ENCODE measurements at regions not wholly inside any gene's neighbourhood (a gene's known extent, or its start where the extent isn't known, plus 50 kb on each side); places are given as distances from the start of the nearest gene placed in this dataset.

GRCh38 chr9:124197177-124198095, 60.3 kb upstream of the NEK6 start:
- Histone ChIP-seq H3K27ac (no peak overlapping the region), H3K4me1 (ENCODE audit: control insufficient read depth in 1 of 2, low read depth in 2 of 2) (no peaks in the 10 kb centered on the region), H3K27me3 (replicated peaks; ENCODE audit: insufficient read depth) (no peaks in the 10 kb centered on the region), H3K4me3 (no peak overlapping the region), H3K9me3 (no peaks in the 10 kb centered on the region), H3K36me3 (no peaks in the 10 kb centered on the region)
- no peak for DNase-seq (ENCODE audit: low spot score)
- no peak for ATAC-seq (ENCODE audit: insufficient number of reproducible peaks, low FRiP score, low read depth)
- no peak for TF ChIP-seq CTCF (IDR thresholded peaks at IDR 0.05)

GRCh38 chr9:124198331-124198730, 59.4 kb upstream of the NEK6 start:
- H3K36me3 ChIP-seq: no peaks in the 10 kb centered on the region
- no peaks in the 10 kb centered on the region for H3K27me3 ChIP-seq (replicated peaks; ENCODE audit: insufficient read depth)
- no peak for TF ChIP-seq CTCF (IDR thresholded peaks at IDR 0.05)
- DNase-seq (ENCODE audit: low spot score): no peak
- no peaks in the 10 kb centered on the region for H3K9me3 ChIP-seq
- ATAC-seq (ENCODE audit: insufficient number of reproducible peaks, low FRiP score, low read depth): no peak
- H3K27ac ChIP-seq: no peak overlapping the region
- H3K4me1 ChIP-seq (ENCODE audit: control insufficient read depth in 1 of 2, low read depth in 2 of 2): no peaks in the 10 kb centered on the region
- H3K4me3 ChIP-seq: no peak overlapping the region

GRCh38 chr9:124198948-124199347, 58.8 kb upstream of the NEK6 start:
- no peak for ATAC-seq (ENCODE audit: insufficient number of reproducible peaks, low FRiP score, low read depth)
- Histone ChIP-seq H3K27me3 (replicated peaks; ENCODE audit: insufficient read depth) (no peaks in the 10 kb centered on the region), H3K4me3 (no peak overlapping the region), H3K27ac (no peak overlapping the region), H3K4me1 (ENCODE audit: control insufficient read depth in 1 of 2, low read depth in 2 of 2) (no peaks in the 10 kb centered on the region), H3K9me3 (no peaks in the 10 kb centered on the region), H3K36me3 (no peaks in the 10 kb centered on the region)
- TF ChIP-seq CTCF (IDR thresholded peaks at IDR 0.05): no peak
- no peak for DNase-seq (ENCODE audit: low spot score)

GRCh38 chr9:124199474-124199873, 58.3 kb upstream of the NEK6 start:
- no peak for DNase-seq (ENCODE audit: low spot score)
- H3K9me3 ChIP-seq: no peaks in the 10 kb centered on the region
- no peak for ATAC-seq (ENCODE audit: insufficient number of reproducible peaks, low FRiP score, low read depth)

More at GRCh38 chr9:124199474-124199873, 58.3 kb upstream of the NEK6 start:
- no peaks in the 10 kb centered on the region for H3K27me3 ChIP-seq (replicated peaks; ENCODE audit: insufficient read depth)
- H3K4me1 ChIP-seq (ENCODE audit: control insufficient read depth in 1 of 2, low read depth in 2 of 2): no peaks in the 10 kb centered on the region
- no peaks in the 10 kb centered on the region for H3K36me3 ChIP-seq
- TF ChIP-seq CTCF (IDR thresholded peaks at IDR 0.05): no peak
- no peak overlapping the region for H3K27ac ChIP-seq
- H3K4me3 ChIP-seq: no peak overlapping the region
